ENCODE measurements at regions not wholly inside any gene's neighbourhood (a gene's known extent, or its start where the extent isn't known, plus 50 kb on each side); places are given as distances from the start of the nearest gene placed in this dataset.

DNA sequence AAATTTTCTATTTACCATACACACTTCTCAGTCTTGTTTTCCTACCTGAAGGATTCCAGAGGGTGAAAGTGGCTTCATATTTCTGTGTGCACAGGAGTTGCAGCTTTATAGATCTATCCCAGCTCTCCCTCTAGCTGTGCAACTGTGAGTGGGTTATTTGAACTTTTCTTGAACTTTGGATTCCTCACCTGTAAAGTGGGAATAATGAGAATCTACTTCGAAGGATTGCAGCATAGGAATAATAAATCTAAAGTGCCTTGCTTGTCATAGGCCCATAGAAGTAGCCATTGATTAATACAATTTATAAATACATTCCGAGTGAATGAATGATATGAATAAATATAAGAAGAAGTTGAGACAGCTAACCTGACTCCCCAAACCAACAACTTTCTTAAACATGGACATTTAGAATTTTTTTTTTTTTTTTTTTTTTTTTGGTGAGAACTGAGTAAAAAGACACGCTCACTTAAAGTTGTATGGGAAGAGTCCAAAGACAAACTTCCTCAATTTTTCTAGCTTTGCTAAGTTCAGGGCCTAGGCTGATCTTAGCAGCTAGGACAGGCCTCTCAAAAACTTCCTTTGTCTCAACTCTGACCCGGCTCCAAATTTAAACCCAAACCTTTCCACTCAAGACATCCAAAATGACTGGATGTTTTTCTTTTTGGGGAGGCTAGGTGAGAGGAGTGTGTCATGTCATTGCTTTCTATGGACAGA, 203.3 kb upstream of the FBXO11 start:
- TF ChIP-seq, protein P1, sequence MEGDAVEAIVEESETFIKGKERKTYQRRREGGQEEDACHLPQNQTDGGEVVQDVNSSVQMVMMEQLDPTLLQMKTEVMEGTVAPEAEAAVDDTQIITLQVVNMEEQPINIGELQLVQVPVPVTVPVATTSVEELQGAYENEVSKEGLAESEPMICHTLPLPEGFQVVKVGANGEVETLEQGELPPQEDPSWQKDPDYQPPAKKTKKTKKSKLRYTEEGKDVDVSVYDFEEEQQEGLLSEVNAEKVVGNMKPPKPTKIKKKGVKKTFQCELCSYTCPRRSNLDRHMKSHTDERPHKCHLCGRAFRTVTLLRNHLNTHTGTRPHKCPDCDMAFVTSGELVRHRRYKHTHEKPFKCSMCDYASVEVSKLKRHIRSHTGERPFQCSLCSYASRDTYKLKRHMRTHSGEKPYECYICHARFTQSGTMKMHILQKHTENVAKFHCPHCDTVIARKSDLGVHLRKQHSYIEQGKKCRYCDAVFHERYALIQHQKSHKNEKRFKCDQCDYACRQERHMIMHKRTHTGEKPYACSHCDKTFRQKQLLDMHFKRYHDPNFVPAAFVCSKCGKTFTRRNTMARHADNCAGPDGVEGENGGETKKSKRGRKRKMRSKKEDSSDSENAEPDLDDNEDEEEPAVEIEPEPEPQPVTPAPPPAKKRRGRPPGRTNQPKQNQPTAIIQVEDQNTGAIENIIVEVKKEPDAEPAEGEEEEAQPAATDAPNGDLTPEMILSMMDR (conservative IDR thresholded peaks at IDR 0.05; ENCODE audit: low read length) = no peak
- TF ChIP-seq EZH2phosphoT487 (IDR thresholded peaks at IDR 0.05; ENCODE audit: borderline replicate concordance) = no peak
